Fibroblast of villous mesenchyme (primary cell): ENCODE measurements at regions not wholly inside any gene's neighbourhood (a gene's known extent, or its start where the extent isn't known, plus 50 kb on each side); places are given as distances from the start of the nearest gene placed in this dataset.
"Not testable (repeated sequence)": the region's sequence is repeated elsewhere in the genome, so short reads cannot be mapped to it uniquely, and the experiment has no call there.

Experiments used
- DNase-seq: peaks from one replicate; pipeline ENCODE4 v3.0.0-alpha.2; 2010; ENCODE audit warnings: low read depth
- H3K4me3 ChIP-seq: 2 replicates; pipeline ENCODE4 v1.5.1; 2011; ENCODE audit warnings: low read depth, mild to moderate bottlenecking, low read length
- TF ChIP-seq, protein P1 (sequence below): IDR thresholded peaks from 2 replicates; pipeline ENCODE4 v1.5.1; 2012; ENCODE audit warnings: low read depth, mild to moderate bottlenecking, low read length; ENCODE audit not compliant: insufficient read depth

DNA sequence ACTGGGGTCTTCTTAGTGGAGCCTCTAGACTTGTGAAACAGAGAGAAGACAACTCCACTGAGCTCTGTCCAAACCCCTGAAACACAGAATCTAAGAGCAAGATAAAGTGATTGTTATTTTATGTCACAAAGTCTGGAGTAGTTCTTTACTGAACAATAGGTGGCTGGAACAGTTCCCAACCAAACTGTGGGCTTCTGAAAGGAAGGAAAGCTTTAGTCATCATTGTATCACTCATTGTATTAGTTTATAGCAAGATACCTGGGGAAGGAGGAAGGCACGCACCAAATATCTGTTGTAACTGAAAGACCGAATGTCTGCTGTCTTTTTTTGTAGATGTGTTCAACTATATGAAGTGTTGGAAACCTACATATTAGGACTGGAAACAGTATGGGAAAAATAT, 284.9 kb upstream of the TBX18 start:
- DNase-seq, result no peak
- TF ChIP-seq, protein P1, sequence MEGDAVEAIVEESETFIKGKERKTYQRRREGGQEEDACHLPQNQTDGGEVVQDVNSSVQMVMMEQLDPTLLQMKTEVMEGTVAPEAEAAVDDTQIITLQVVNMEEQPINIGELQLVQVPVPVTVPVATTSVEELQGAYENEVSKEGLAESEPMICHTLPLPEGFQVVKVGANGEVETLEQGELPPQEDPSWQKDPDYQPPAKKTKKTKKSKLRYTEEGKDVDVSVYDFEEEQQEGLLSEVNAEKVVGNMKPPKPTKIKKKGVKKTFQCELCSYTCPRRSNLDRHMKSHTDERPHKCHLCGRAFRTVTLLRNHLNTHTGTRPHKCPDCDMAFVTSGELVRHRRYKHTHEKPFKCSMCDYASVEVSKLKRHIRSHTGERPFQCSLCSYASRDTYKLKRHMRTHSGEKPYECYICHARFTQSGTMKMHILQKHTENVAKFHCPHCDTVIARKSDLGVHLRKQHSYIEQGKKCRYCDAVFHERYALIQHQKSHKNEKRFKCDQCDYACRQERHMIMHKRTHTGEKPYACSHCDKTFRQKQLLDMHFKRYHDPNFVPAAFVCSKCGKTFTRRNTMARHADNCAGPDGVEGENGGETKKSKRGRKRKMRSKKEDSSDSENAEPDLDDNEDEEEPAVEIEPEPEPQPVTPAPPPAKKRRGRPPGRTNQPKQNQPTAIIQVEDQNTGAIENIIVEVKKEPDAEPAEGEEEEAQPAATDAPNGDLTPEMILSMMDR, result no peak

DNA sequence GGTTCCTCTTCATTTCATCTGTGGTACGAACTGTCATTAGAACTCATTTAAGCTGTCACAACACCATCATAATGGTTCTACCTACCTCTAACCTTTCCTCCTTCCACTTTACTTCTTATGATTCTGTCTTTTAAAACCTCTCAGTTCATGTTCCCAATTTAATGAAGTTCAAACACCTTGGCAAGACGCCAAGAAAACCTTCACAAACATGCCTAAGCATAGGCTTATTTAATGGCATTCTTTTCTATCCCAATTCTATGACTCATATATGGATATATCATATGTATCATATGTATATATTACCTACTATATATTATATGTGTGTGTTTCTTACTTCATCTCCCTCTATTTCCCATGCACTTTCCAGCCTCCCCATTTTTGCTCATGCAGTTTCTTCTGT, 283.4 kb upstream of the TBX18 start:
- H3K4me3 ChIP-seq, result no peak overlapping the region
- no peak for DNase-seq
- TF ChIP-seq, protein P1, result no peak

More for the DNA sequence above, 284.9 kb upstream of the TBX18 start:
- no peak overlapping the region for H3K4me3 ChIP-seq

DNA sequence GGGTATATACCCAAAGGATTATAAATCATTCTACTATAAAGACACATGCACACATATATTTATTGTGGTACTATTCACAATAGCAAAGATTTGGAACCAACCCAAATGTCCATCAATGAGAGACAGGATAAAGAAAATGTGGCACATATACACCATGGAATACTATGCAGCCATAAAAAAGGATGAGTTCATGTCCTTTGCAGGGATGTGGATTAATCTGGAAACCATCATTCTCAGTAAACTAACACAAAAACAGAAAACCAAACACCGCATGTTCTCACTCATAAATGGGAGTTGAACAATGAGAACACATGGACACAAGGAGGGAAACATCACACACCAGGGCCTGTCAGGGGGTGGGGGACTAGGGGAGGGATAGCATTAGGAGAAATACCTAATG, 281.4 kb upstream of the TBX18 start:
- not testable (repeated sequence) for H3K4me3 ChIP-seq, DNase-seq

DNA sequence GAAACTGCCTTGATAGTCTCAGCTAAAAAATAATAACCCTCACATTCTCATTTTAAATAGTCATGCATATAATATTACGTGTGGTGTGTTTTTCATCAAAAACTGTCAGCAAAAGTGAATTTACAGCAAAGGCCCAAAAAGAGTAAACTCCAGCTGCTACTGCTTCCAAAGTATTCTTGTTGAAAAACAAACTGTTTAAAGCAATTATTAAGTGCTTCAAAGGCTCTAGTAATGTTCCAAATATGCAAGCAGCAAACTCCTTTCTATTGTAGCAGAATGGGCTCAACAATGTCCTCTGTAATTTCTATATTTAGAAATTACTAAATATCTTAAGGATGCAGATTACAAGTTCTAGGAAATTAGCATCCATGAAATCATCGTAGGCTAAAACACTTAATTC, 280.0 kb upstream of the TBX18 start:
- TF ChIP-seq, protein P1, result no peak
- H3K4me3 ChIP-seq, result no peak overlapping the region
- no peak for DNase-seq

DNA sequence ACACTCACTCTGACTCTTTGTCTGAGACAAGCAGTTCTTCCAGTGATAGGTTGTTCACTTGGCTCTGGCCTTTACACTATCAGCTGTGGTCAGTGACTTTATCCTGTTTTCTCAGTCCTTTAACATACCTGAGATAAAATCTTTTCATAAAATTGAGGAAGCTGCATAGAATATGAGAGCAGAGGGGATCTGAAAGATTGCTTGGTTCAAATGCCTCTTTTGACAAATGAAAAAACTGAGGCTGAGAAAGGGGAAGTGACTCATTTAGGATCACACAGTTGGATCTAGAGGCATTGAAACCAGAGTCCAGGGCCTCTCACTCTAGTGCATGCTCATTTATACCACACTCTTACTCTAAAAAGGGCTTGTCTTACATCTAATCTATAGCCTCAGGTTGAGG, 277.0 kb upstream of the TBX18 start:
- no peak overlapping the region for H3K4me3 ChIP-seq
- DNase-seq, result no peak

DNA sequence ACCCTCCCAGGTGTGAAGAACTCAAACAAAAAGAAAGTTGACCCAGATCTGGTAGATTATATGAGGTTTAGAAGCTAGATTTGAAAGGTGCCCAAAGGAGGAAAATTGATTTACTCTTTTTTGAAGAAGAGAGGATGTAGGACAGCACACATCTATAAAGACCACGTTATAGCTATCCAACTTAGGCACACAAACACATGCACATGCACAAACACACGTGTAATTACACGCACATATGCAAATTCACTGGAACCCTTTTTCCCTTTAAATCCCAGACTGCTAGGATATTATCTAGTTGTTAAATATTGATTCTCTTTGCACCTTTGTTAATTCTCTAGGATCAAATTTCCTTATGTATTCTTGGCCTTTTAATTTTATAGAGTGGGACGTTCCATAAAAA, 272.8 kb upstream of the TBX18 start:
- TF ChIP-seq, protein P1, result no peak
- no peak for DNase-seq
- H3K4me3 ChIP-seq, result no peak overlapping the region

More for the DNA sequence above, 277.0 kb upstream of the TBX18 start:
- TF ChIP-seq, protein P1, result no peak

DNA sequence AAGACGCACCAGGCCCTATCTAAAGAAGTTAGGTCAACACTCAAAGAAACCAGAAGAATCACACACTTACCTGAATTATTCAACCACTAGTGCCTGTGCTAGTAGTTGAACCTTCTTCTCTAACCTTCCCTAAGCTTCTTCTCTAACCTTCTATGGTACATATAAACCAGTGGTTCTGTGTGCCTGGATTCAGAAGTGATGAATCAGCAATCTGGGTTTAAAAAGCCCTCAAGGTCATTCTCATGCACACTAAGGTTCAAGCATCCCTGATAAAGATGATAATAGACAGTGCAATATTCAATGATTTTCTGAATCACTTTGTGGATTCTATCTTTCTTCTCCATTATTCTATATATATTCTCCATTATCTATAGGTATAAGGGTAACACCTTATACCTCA, 271.4 kb upstream of the TBX18 start:
- no peak overlapping the region for H3K4me3 ChIP-seq
- no peak for DNase-seq
- TF ChIP-seq, protein P1, result no peak
